GM12878 (cell line): ENCODE measurements at regions not wholly inside any gene's neighbourhood (a gene's known extent, or its start where the extent isn't known, plus 50 kb on each side); places are given as distances from the start of the nearest gene placed in this dataset.

Experiments used
- BCL3 ChIP-seq: IDR thresholded peaks from 2 replicates; pipeline ENCODE4 v1.6.1; 2011; ENCODE audit warnings: borderline replicate concordance, low read depth, mild to moderate bottlenecking, moderate library complexity, low read length; ENCODE audit not compliant: insufficient read depth, poor library complexity, severe bottlenecking
- CEBPB ChIP-seq, 2 experiments: fragments of 150-350 bp in 1 of 2; IDR thresholded peaks; 2 replicates each; pipeline ENCODE4 v1.6.1; 2012 to 2014; ENCODE audit warnings: low read depth in 2 of 2, low read length in 2 of 2, borderline replicate concordance in 1 of 2, inconsistent platforms in 1 of 2
- CHD1 ChIP-seq: IDR thresholded peaks from 2 replicates; pipeline ENCODE4 v1.6.1; 2012; ENCODE audit warnings: low read depth, low read length, improper control_type of control experiment
- CTCF ChIP-seq, 3 experiments: IDR thresholded peaks in 2 of 3; conservative IDR thresholded peaks in 1 of 3; 2 replicates each; pipeline ENCODE4 v1.5.1; 2011; ENCODE audit warnings: low read depth in 3 of 3, low read length in 3 of 3, mild to moderate bottlenecking in 3 of 3, control low read depth in 2 of 3, moderate library complexity in 2 of 3, inconsistent platforms in 1 of 3, mixed read lengths in 1 of 3; ENCODE audit not compliant: control insufficient read depth in 2 of 3, insufficient read depth in 1 of 3; ENCODE audit errors: extremely low read depth in 1 of 3
- CUX1 ChIP-seq: IDR thresholded peaks from 2 replicates; pipeline ENCODE4 v1.6.1; 2012; ENCODE audit warnings: improper control_type of control experiment, low read depth, low read length; ENCODE audit not compliant: insufficient replicate concordance
- EP300 ChIP-seq, 2 experiments: fragments of 150-350 bp in 1 of 2; IDR thresholded peaks; 2 replicates each; pipeline ENCODE4 v1.6.1; 2011 to 2012; ENCODE audit warnings: low read depth in 2 of 2, low read length in 2 of 2, borderline replicate concordance in 1 of 2, improper control_type of control experiment in 1 of 2, inconsistent platforms in 1 of 2; ENCODE audit not compliant: control insufficient read depth in 1 of 2
- JUND ChIP-seq: IDR thresholded peaks from 2 replicates; pipeline ENCODE4 v1.6.1; 2012; ENCODE audit warnings: low read depth, mild to moderate bottlenecking, low read length, improper control_type of control experiment, moderate library complexity
- NR2F1 ChIP-seq: fragments of 450-650 bp; conservative IDR thresholded peaks from 2 replicates; pipeline ENCODE4 v1.6.1; 2017; ENCODE audit warnings: mild to moderate bottlenecking
- POLR2A ChIP-seq: IDR thresholded peaks from 2 replicates; pipeline ENCODE4 v1.6.1; 2011; ENCODE audit warnings: low read depth, mild to moderate bottlenecking, low read length
- POLR2AphosphoS5 ChIP-seq: IDR thresholded peaks from 2 replicates; pipeline ENCODE4 v1.6.1; 2011; ENCODE audit warnings: mild to moderate bottlenecking, low read length, inconsistent platforms
- YY1 ChIP-seq: IDR thresholded peaks from 2 replicates; pipeline ENCODE4 v1.6.1; 2011; ENCODE audit warnings: low read depth, mild to moderate bottlenecking, low read length
- ZNF274 ChIP-seq: IDR thresholded peaks from one replicate; pipeline ENCODE4 v1.8.0; 2011; ENCODE audit not compliant: insufficient read length, insufficient read depth

GRCh38 chr5:13331585-13331984 is 612.9 kb downstream of the DNAH5 start:
- TF ChIP-seq JUND (no peak), CUX1 (no peak), YY1 (no peak), POLR2AphosphoS5 (no peak), CTCF (IDR thresholded peaks at IDR 0.05 in 2 of 3, conservative IDR thresholded peaks at IDR 0.05 in 1 of 3; ENCODE audit: control insufficient read depth in 2 of 3, extremely low read depth in 1 of 3, insufficient read depth in 1 of 3, low read depth in 3 of 3, low read length in 3 of 3) (no peak), POLR2A (no peak), EP300 (IDR thresholded peaks at IDR 0.05; ENCODE audit: borderline replicate concordance in 1 of 2, control insufficient read depth in 1 of 2, low read depth in 2 of 2, low read length in 2 of 2) (no peak), NR2F1 (no peak), ZNF274 (no peak), CHD1 (no peak), CEBPB (IDR thresholded peaks at IDR 0.05; ENCODE audit: borderline replicate concordance in 1 of 2, low read depth in 2 of 2, low read length in 2 of 2) (no peak), BCL3 (no peak)
